Suppressor macrophage treated with lipopolysaccharide for 1 hour (primary cell): ENCODE measurements at regions not wholly inside any gene's neighbourhood (a gene's known extent, or its start where the extent isn't known, plus 50 kb on each side); places are given as distances from the start of the nearest gene placed in this dataset.
"Not testable (repeated sequence)": the region's sequence is repeated elsewhere in the genome, so short reads cannot be mapped to it uniquely, and the experiment has no call there.

Experiments used
- DNase-seq, 3 donors: peaks; one replicate each; pipeline ENCODE4 v3.0.0-alpha.2; 2020 to 2022

DNA sequence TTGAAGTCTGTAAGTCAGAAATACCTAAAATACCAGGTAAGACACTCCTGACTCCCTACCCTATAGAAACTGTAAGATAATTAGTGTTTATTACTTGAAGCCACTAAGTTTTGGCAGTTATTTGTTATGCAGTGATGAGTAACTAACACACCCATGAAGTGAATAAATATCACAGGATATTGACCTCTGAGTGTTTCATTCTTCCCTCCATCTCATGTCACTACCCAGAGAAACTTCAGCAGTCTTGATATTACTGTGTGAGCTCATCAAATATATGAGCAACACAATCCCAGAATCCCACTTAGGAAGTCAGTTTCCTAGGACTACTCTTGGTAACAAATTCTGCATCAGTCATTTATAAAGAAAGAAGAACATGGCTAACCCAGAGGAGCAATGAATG is 529.7 kb downstream of the FBXO15 start:
- no peak for DNase-seq

DNA sequence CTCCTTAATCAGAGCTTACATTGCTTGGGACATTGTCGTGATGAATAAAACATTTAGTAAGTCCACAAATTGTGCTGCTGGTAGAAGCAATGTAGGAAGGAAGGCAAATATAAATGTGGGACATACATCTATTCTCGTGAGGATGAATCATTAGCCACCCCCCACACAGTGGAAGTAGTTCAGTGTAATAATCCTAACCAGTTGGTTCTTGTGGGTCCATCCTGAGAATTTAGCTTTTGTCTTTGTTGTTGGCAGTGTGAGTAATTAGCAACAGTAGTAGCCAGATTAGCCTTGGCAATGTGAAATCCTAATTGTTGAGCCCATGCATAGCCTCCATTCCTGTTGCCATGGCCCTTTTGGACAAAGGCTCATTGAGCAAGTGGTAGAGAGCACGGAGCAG is 532.1 kb downstream of the FBXO15 start:
- DNase-seq, result no peak

DNA sequence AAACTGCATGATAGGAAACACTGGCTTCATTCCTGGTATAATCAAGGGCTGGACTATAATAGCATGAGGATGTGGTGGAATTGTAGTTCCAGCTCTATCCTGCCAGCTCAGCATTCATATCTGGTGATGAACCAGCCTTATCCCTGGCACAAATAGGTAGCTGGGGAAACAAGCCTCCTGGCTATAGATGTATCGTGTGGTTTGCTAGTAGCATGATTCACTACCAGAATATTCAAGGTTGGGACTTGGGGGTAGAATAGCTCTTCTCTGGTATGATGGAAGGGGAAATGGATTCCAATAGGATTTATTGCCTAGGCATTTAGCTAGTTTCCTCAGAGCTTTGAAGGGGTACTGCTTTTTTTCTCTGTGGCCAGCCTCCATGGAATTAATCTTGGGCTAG is 532.8 kb downstream of the FBXO15 start:
- no peak for DNase-seq

DNA sequence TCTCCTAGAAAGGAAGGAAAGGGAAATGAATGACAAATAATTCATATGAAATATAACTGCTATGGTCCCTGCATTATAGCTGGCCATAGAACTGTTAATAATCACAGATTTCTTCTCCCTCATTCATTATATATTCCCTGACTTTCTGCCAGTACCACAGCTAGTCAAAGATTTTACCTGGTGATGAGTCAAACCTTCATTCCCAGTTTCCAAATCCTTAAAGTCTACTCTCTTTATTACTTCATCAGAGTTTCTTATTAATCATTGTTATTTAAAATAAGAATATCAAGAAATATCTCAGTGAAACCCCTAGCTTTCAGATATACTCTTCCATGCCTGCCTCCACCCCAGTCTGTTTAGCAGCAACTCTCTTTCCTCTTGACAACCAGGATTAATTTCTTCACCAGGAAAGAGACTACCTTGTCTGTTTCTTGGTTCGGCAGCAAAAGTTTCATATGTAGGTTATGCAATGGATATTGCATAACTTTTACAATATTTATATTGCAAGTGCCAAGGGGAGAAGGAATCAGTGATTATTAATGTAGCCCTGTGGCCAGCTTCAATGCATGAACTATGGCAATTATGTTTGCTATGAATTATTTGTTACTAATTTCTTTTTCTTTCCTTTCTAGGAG is 533.8 kb downstream of the FBXO15 start:
- no peak for DNase-seq

DNA sequence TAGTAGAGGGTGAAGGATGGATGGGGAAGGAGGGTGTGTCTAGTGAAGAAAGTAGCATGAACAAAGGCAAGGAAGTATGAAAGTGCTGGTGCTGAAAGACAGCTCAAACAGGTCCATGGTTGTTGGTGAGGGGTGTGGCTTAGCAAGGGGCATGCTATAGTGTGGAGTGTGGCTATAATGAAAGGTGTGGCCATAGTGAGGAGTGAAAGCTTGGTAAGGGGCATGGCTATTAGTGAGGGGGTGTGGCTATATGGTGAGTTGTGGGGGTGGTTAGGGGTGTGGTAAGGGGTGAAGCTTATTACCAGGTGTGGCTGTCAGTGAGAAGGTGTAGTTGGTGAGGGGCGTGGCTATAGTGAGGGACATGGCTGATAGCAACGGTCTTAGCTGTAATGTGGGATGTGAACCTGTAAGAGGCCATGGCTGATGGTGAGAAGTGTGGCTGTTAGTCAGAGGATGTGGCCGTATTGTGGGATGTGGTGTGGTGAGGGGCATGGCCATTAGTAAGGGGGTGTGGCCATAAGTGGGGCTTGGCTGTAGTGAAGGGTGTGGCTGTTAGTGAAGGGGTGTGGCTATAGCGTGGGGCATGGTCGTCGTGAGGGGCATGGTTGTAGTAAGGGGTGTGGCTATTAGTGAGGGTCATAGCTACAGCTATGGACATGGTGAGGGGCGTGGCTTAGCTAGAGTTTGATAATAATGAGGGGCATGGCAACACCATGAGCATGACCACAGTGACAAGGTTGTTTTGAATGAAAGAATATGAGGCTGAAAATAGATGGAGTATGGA is 549.6 kb downstream of the FBXO15 start:
- no peak for DNase-seq

DNA sequence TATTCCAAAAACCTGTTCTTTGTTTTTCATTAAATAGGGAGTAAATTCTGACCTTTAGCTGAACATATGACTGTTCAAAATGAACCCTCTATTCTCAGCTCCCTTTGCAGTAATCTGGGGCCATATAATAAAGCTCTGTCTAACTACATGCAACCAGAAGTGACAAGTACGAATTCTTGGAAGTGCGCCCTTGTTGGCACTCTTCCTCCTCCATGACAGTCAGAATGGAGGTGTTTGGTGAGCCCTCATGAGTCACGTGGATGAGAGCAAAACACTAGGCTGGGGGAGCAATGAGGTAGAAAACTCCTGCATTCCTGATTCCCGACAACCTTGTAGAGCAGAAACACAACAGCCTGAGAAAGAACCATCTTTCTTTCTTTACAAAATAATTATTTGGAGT is 552.9 kb downstream of the FBXO15 start:
- no peak for DNase-seq

DNA sequence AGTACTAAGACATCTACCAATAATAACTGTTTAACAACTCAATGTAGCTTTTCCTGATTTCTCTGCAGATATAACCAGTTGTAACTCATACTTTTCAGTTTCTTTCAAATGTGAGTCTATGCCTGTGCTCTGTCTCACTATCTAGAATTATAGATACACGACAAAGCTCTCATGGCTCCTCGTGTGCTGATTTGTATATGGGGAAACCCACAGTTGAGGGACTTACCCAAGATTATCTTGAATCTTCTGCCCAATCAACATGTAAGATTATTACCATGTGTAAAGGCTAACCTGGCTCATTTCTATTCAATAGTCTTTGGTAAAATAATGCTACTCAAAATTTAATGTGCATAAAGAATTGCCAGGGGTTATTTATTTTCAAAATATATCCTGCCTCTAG is 554.4 kb downstream of the FBXO15 start:
- no peak for DNase-seq

DNA sequence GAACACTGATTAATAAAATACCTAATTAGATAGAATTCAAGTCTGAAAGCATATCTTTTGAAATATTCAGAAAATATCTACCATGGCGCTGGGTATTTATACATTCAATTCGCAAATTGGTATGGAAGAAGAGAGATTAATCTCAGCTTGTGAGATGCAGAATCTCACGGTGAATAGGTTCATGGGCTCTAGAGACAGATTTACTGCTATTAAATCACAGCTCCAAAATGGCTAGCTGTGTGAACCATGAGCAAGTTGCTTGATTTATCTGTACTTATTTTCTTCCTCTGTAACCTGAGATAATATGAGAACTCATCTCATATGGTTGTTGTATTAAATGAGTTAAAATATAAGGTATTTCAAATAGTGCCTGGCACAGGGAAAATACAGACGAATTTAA is 556.7 kb downstream of the FBXO15 start:
- no peak for DNase-seq

DNA sequence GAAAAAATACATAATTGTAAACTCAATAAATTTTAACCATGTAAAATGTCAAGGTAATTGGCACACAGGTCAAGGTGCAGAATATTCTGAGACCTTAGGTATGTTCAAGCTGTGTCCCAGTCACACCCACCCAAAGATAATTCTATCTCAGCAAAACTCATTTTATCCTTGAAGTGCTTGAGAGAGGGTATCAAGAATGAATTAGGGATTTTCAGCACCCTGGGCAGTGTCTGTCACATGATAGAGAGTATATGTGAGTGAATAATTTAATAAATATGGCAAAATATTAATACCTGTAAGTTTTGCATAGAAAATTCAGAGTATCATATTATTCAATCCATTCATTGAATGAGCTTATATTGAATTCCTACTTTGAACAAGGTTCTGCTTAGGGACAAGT is 567.9 kb downstream of the FBXO15 start:
- DNase-seq, result no peak

DNA sequence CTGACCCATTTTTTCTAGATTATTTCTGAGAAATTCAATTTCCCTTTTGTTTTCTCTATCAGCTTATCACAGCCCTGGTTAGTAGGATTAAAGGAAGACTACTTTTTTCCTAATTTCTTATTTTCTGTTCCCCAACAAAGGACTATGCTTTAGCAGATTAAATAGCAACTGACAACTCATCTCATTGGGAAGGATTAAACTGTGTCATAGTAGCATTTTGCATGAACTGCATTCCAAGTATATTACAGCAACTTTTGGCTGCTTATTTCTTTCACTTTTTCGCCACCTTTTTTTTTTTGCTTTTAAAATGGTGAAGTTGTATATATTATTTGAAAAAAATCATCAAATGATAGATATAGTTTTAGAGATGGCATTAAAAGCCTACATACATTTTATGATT is 570.3 kb downstream of the FBXO15 start:
- no peak for DNase-seq

DNA sequence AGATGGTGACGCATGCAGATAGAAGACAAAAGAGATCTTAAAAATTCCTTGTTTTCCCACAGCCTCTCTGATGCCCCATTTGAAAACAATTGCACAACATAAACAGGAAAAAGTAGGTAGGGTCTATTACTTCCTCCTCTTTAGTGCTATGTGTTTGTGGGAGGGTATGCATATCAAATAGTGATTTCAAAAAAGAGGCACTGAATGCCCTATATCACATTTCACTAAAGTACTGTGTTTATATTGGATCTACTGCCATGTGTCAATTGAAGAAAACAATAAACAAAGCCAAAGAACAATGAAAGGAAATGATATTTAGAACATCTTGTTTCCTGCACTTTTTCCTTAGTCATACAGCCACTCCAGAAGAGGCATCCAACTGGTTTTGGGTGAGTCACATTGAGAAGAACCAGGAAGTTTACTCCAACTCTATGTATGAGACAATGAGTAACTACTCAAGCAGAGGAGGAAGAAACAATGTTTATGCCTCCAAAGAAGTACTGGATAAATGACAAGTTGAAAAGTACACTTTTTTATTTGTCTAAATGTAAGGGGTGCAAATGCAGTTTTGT is 583.6 kb downstream of the FBXO15 start:
- DNase-seq, result peak in 2 of 3 donors; percentile 4 to 27

DNA sequence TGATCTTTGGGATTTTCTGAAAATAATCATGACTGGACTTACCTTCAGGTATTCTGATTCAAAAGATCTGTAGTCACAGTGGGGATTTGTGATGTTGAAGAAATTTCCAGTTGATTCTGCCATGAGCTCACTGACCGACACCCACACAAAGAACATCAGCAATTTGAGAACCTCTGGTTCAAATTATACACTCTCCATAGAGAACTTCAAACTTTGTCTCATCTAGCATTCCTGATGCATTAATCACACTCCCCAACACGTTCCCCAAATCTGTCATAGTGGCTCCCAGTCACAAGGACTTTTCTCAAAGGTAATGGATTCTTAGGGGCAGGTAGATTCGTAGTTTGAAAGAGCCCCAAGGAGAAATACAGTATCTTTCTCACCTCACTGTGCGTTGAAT is 584.3 kb downstream of the FBXO15 start:
- no peak for DNase-seq

DNA sequence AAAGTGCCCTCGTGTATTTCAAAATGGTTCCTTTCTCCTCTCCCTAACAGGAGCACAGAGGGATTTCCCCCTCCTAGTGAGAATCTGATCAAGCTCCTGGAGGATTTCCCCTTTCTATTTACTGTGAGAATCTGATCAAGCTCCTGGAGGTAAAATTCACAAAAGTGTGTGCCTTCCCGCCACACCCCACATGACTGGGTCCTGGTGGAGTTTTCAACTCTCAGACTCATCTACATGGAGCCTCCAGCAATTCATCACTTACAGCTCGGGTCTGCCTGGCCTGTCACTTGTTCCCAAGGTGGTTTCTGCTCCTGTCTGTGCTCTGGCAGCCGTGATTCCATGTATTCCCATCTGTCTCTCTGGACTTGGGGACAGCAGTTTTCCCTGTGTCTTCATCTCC is 590.7 kb downstream of the FBXO15 start:
- no peak for DNase-seq

DNA sequence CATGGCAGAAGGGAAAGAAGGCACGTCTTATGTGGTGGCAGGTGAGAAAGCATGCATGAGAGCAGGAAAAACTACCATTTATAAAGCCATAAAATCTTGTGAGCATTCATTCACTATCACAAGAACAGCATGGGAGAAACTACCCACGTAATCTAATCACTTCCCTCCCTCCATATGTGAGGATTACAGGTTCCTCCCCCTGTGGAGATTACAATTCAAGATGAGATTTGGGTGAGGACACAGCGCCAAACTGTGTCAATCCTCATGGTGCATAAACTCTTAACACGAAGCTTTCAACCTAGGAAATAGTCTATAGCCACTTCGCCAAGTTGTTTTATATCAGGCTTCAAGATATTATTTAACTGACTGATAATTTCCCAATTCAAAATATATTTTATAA is 595.5 kb downstream of the FBXO15 start:
- no peak for DNase-seq

DNA sequence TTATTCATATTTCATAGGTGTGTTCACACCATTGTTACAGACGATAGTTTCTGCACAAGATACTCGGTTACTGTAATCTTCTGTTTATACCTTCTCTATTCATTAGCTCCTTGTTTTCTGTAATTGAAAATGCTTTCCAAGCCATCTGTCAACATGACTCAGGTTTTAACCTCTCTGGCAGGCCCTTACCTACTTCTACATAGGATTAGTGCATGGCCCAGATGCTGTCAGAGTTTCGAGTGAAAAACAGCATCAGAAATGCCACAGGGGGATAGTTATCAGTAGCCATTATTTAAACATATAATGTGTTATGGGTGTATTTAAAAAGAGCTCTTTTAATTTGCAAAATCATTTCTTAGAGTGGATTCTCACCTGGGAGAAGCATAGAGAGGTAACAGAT is 596.4 kb downstream of the FBXO15 start:
- DNase-seq, result no peak

DNA sequence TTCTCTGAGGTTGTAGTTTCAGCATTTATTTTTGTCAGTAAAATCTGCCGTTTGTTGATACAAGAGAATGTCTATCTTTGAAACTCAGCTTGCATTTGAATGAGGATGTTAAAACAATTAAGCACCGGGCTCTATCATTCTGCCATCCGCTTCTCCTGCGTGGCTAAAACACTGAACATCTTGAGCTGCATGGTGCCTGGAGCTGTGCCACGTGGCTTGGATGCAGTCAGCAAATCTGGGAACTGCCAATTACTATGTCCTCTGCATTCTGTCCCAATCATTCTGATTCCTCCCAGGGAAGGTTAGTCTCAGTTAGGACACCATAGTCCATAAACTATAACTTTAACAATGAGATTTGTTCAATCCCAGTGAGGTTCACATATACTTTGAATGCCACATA is 598.4 kb downstream of the FBXO15 start:
- no peak for DNase-seq

DNA sequence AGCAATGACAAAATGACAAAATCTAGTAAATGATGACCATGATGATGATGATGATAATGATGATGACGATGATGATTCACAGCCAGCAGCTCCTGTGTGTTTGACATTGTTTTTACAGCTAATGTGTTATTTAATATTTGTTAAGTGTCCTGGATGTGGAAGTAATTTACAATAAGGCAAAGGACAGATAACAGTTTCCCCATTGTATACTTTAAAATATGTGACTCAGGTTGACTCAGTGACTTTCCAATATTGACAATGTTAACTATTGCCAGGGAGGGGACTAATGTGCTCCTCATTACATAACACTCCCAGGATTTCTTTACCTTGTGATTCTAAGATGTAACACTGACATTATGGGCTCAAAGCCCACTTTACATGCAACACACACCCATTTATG is 602.2 kb downstream of the FBXO15 start:
- no peak for DNase-seq

DNA sequence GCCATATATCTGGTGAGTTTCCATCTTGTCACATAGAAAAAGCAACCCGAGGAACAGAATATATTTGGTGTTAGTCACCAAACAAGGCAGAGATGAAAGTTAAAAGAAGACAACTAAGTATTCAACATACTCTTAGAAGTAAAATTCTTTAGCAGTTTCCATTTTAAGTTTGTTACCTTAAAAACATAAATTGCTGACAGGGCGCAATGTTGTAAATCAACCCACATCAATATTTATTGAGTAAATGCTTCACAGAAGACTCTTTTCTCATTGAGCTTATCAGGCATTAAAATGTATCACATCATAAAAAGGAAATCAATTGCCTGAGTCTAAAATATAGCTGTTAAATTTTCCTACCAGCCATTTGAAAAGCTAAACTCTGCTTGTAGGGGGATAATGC is 603.0 kb downstream of the FBXO15 start:
- no peak for DNase-seq

DNA sequence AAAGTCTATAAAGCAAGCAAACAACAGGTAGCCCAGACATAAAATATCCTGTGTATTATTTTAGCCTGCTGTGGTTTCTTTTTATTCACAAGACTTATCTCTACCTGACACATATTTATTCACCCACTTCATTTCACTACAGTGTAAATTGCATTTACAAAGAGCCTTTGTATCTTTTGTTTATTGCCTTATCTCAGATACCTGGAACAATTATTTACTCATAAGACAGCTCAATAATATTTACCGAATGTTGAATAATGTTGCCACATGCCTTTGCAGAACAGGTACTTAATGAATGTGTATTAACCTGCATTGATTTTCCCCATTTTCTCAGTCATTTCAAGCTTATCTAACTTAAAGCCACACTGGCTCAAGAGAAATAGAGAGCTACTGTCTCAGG is 603.6 kb downstream of the FBXO15 start:
- DNase-seq, result no peak

DNA sequence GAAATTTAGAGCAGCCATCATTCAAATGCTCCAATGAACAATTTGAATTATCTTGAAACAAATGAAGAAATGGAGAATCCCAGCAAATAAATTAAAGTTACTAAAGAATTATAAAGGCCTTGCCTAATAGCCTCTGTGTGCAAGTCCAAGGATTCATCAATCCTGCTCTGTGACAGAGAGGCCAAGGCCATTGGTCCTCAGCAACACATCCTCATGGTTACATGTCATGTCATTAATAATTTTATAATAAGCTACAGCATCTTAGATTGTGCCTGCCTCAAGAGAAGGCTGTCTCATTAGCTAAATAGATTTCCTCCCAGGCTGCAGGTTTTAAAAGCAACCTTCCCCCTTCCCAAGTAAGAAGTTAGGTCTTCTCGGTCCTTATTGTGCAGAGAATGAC is 611.6 kb downstream of the FBXO15 start:
- no peak for DNase-seq

DNA sequence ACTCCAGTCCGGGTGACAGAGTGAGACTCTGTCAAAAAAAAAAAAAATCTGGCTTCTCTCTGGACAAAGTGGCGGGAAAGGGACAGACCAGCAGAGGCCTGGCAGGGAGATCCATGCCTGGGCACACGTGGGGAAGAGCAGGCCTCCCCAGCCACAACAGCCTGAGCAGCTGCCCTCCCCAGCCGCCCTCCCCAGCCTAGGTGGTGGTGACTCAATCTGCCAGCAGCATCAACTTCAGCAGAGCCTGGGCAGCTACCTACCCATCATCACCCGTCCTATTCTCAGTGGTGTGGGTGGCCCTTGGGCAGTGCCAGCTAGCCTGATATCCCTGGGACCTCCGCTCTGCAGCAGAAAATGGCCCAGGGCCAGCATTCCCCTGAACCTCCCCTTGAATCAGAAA is 612.4 kb downstream of the FBXO15 start:
- no peak for DNase-seq

DNA sequence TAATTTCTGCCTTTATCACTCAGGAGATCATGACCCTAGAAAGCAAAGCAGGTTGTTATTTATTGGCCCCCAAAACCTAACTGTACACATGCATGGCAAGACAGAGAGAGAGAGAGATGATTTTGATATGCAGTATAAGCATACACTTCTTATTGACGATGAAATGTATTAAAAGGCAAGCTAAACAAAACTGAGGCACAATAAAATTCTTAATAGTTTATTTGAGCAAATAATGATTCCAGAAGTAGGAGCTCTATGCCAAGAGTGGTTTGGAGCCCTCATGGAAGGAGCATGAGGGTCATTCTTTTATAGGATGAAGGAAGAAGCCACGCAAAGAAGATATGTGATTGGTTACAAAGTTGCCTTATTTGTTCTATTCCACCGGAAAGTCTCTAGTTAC is 616.0 kb downstream of the FBXO15 start:
- no peak for DNase-seq

DNA sequence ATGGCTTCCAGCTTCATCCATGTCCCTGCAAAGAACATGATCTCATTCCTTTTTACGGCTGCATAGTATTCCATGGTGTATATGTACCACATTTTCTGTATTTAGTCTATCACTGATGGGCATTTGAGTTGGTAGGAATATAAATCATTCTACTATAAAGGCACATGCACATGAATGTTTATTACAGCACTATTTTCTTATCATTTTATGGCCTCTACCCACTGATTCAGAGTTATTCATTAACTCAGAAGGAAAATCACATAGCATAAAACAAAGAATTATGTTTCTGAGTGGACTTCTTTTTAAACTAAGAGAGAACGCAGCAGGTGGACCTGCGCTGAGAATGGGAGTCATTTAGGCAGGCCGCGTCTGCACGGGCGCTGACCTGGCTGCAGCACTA is 619.6 kb downstream of the FBXO15 start:
- DNase-seq, result no peak

DNA sequence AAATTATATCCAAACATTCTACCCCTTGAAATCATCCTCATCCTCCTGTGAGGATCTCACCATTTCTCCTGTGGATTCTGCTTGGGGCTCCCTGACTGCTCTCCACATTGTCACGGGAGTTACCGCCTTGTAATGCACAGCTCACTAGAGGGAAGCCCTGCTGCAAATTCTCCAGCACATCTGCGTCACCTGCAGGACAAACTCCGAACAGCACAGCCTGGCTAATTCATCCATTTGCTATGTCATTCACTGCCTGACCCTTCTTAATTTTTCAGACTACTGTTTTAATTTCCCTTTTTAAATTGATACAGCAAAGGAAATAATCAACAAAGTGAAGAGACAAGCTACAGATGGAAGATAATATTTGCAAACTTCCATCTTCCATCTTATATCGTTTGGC is 627.4 kb downstream of the FBXO15 start:
- DNase-seq, result no peak

DNA sequence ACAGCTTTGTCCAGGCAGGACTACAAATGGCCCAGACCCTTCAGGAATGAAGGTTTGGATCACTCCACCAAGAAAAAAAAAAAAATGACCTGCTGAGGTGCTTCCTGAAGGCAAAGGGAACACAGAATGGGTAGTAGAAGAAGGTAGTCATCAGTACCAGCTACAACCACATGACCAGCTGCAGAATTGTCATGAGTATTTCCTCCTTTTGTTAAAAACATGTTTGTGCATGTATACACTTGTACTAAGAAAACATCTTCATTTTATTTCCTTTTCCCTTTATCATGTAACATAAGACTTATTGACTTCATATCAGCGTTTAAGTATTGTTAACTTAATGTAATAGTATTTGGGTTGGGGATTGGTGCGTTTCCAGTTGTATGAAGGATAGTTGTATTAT is 631.6 kb downstream of the FBXO15 start:
- DNase-seq, result not testable (repeated sequence)
